Upper lobe of right lung (tissue), 1 donor: ENCODE measurements at regions not wholly inside any gene's neighbourhood (a gene's known extent, or its start where the extent isn't known, plus 50 kb on each side); places are given as distances from the start of the nearest gene placed in this dataset.

ENCODE experiments used
- ATAC-seq: fragments of 200-7000 bp; cut with Tn5 transposase; one replicate; pipeline ENCODE4 v1.9.1; 2020; ENCODE audit warnings: mild to moderate bottlenecking, moderate library complexity
- DNase-seq: peaks from one replicate; pipeline ENCODE4 v3.0.0-alpha.2; 2020
- H3K27ac ChIP-seq: fragments of 200-600 bp; one replicate; pipeline ENCODE4 v1.8.0; 2022
- H3K27me3 ChIP-seq: fragments of 200-600 bp; one replicate; pipeline ENCODE4 v1.8.0; 2022; ENCODE audit warnings: mild to moderate bottlenecking
- H3K36me3 ChIP-seq: fragments of 200-600 bp; one replicate; pipeline ENCODE4 v1.8.0; 2022
- H3K4me1 ChIP-seq: fragments of 200-600 bp; one replicate; pipeline ENCODE4 v1.8.0; 2022
- H3K4me3 ChIP-seq: fragments of 200-600 bp; one replicate; pipeline ENCODE4 v1.8.0; 2022; ENCODE audit warnings: mild to moderate bottlenecking
- H3K9me3 ChIP-seq: fragments of 200-600 bp; one replicate; pipeline ENCODE4 v1.8.0; 2022
- intact Hi-C: fragments of 100-400 bp; cut with DNase I; formaldehyde crosslinking; loops from one replicate; pipeline ENCODE4 v1.11.0; 2022
- TF ChIP-seq, protein P1 (sequence below): fragments of 200-600 bp; IDR thresholded peaks from one replicate; pipeline ENCODE4 v1.8.0; 2022; ENCODE audit warnings: antibody characterized with exemption
- donor health status: DM: no; HTN: yes; CAD: no; lungs with severe emphysema.

DNA sequence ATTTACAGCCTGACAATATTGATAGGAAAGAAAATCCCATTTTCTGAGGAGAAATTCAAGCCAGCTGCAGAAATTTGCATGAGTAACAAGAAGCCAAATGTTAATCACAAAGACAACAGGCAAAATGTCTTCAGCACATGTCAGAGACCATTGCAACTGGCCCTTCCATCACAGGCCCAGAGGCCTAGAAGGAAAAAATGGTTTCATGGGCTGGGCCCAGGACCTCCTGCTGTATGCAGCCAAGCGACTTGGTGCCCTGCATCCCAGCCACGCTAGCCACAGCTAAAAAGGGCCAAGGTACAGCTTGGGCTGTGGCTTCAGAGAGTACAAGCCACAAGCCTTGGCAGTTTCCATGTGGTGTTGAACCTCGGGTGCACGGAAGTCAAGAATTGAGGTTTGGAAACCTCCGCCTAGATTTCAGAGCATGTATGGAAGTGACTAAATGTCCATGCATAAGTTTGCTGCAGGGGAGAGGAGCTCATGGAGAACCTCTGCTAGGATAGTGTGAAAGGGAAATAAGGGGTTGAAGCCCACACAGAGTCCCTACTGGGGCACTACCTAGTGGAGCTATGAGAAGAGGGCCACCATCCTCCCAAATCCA, 1474.0 kb downstream of the PCDH9 start:
- ATAC-seq (no peak), DNase-seq (no peak)
- H3K27ac ChIP-seq = no peak overlapping the region
- no peaks in the 10 kb centered on the region for H3K27me3 ChIP-seq
- no peaks in the 10 kb centered on the region for H3K9me3 ChIP-seq
- no peak overlapping the region for H3K4me3 ChIP-seq
- H3K4me1 ChIP-seq = no peaks in the 10 kb centered on the region
- H3K36me3 ChIP-seq = no peaks in the 10 kb centered on the region
- TF ChIP-seq, protein P1, sequence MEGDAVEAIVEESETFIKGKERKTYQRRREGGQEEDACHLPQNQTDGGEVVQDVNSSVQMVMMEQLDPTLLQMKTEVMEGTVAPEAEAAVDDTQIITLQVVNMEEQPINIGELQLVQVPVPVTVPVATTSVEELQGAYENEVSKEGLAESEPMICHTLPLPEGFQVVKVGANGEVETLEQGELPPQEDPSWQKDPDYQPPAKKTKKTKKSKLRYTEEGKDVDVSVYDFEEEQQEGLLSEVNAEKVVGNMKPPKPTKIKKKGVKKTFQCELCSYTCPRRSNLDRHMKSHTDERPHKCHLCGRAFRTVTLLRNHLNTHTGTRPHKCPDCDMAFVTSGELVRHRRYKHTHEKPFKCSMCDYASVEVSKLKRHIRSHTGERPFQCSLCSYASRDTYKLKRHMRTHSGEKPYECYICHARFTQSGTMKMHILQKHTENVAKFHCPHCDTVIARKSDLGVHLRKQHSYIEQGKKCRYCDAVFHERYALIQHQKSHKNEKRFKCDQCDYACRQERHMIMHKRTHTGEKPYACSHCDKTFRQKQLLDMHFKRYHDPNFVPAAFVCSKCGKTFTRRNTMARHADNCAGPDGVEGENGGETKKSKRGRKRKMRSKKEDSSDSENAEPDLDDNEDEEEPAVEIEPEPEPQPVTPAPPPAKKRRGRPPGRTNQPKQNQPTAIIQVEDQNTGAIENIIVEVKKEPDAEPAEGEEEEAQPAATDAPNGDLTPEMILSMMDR = no peak
- intact Hi-C loops = no loop called here

GRCh38 chr13:65748227-65748626, 1481.9 kb downstream of the PCDH9 start:
- DNase-seq (no peak), ATAC-seq (no peak)
- H3K9me3 ChIP-seq = no peaks in the 10 kb centered on the region
- H3K4me1 ChIP-seq = no peaks in the 10 kb centered on the region
- H3K36me3 ChIP-seq = no peaks in the 10 kb centered on the region
- no peak overlapping the region for H3K4me3 ChIP-seq
- no peaks in the 10 kb centered on the region for H3K27me3 ChIP-seq
- intact Hi-C loops = no loop called here
- TF ChIP-seq, protein P1 = no peak
- H3K27ac ChIP-seq = no peak overlapping the region

- Histone ChIP-seq H3K4me3 (no peak overlapping the region), H3K4me1 (no peaks in the 10 kb centered on the region), H3K36me3 (no peaks in the 10 kb centered on the region), H3K27ac (no peak overlapping the region), H3K27me3 (no peaks in the 10 kb centered on the region), H3K9me3 (no peaks in the 10 kb centered on the region)
- intact Hi-C loops = no loop called here
- ATAC-seq (no peak), DNase-seq (no peak)
- TF ChIP-seq, protein P1 = no peak
These were observed 1483.7 kb downstream of the PCDH9 start for GRCh38 chr13:65746406-65746921.

DNA sequence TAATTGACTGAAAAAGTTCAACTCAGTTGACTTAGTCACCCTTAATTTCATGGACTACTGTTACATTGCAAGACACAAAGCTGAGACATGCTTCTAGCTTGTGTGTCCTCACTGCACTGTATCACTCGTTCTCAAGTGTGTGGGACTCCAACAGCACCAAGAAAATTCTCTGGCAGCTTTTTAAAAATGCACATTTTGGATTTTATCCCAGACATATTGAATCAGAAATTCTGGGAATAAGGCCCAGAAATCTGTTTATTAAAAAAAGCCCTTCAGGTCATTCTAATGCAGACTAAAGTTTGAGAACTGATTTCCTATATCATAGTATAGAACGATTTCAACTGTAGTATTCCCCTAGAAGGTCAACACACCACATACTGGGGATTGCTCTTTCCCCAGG, 1485.3 kb downstream of the PCDH9 start:
- H3K4me3 ChIP-seq = no peak overlapping the region
- intact Hi-C loops = no loop called here
- TF ChIP-seq, protein P1 = no peak
- no peaks in the 10 kb centered on the region for H3K36me3 ChIP-seq
- H3K27me3 ChIP-seq = no peaks in the 10 kb centered on the region
- H3K4me1 ChIP-seq = no peaks in the 10 kb centered on the region
- ATAC-seq (no peak), DNase-seq (no peak)
- no peaks in the 10 kb centered on the region for H3K9me3 ChIP-seq
- H3K27ac ChIP-seq = no peak overlapping the region

DNA sequence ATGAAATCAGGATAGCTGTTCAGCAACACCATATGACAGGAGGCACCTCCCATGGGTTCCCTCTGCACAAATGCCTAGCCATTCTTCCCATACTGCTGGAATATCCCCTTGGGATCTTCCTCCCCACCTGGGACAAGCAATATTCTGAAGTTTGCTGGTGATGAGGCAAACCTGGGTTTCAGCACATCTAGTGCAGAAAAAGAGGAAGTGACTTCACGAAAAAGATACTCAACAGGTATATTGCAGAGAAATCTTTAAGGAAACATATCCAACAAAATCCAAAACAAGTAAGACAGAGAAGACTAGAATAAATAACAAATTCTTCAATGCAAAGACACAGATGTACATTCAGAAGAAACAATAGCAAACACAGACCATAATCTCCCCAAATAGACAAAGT, 1497.0 kb downstream of the PCDH9 start:
- TF ChIP-seq, protein P1 = no peak
- no peaks in the 10 kb centered on the region for H3K27me3 ChIP-seq
- no peaks in the 10 kb centered on the region for H3K4me1 ChIP-seq
- ATAC-seq (no peak), DNase-seq (no peak)
- no peaks in the 10 kb centered on the region for H3K9me3 ChIP-seq
- H3K4me3 ChIP-seq = no peak overlapping the region
- no peak overlapping the region for H3K27ac ChIP-seq
- no peaks in the 10 kb centered on the region for H3K36me3 ChIP-seq
- intact Hi-C loops = no loop called here

- Histone ChIP-seq H3K27ac (no peak overlapping the region), H3K4me3 (no peak overlapping the region), H3K36me3 (no peaks in the 10 kb centered on the region), H3K4me1 (no peaks in the 10 kb centered on the region), H3K9me3 (no peaks in the 10 kb centered on the region), H3K27me3 (no peaks in the 10 kb centered on the region)
- intact Hi-C loops = no loop called here
- DNase-seq (no peak), ATAC-seq (no peak)
- TF ChIP-seq, protein P1 = no peak
These were observed 1503.1 kb downstream of the PCDH9 start for GRCh38 chr13:65727070-65727469.
